Tibial artery (tissue), 4 donors: ENCODE measurements at regions not wholly inside any gene's neighbourhood (a gene's known extent, or its start where the extent isn't known, plus 50 kb on each side); places are given as distances from the start of the nearest gene placed in this dataset.

ENCODE experiments used
- DNase-seq, 2 donors: peaks; one replicate each; pipeline ENCODE4 v3.0.0-alpha.2; 2019
- H3K27ac ChIP-seq, 2 donors: fragments of 200-600 bp; sonication (generic) in 1 of 2; 1 replicate in 1 of 2; 2 replicates in 1 of 2; pipeline ENCODE4 v1.5.1; 2018 to 2019; ENCODE audit warnings: mild to moderate bottlenecking in 1 of 2
- H3K27me3 ChIP-seq, 2 donors: fragments of 200-600 bp; sonication (generic) in 1 of 2; one replicate each; pipeline versions ENCODE4 v1.5.1 to v1.6.0; 2016 to 2019
- H3K36me3 ChIP-seq, 3 donors: fragments of 200-600 bp; sonication (generic) in 2 of 3; one replicate each; pipeline ENCODE4 v1.5.1; 2016 to 2019; ENCODE audit warnings: mild to moderate bottlenecking in 2 of 3
- H3K4me1 ChIP-seq, 4 donors: fragments of 200-600 bp; sonication (generic) in 2 of 4; 1 replicate in 3 of 4; 2 replicates in 1 of 4; pipeline ENCODE4 v1.5.1; 2016 to 2019
- H3K4me3 ChIP-seq, 2 donors: fragments of 200-600 bp; sonication (generic) in 1 of 2; 1 replicate in 1 of 2; 2 replicates in 1 of 2; pipeline ENCODE4 v1.5.1; 2018 to 2019; ENCODE audit warnings: mild to moderate bottlenecking in 2 of 2
- H3K9me3 ChIP-seq, 3 donors: fragments of 200-600 bp; sonication (generic) in 1 of 3; one replicate each; pipeline ENCODE4 v1.5.1; 2016 to 2019
- intact Hi-C: fragments of 100-400 bp; cut with DNase I; formaldehyde crosslinking; loops from one replicate; pipeline ENCODE4 v1.15.0; 2023; ENCODE audit warnings: low total_unique reads
- TF ChIP-seq, protein P1 (sequence below), 2 experiments: fragments of 200-600 bp in 1 of 2; fragments of 450-650 bp in 1 of 2; IDR thresholded peaks; one replicate each; pipeline ENCODE4 v1.5.1; 2017 to 2019; ENCODE audit warnings: antibody characterized with exemption in 2 of 2, mild to moderate bottlenecking in 1 of 2, moderate library complexity in 1 of 2

DNA sequence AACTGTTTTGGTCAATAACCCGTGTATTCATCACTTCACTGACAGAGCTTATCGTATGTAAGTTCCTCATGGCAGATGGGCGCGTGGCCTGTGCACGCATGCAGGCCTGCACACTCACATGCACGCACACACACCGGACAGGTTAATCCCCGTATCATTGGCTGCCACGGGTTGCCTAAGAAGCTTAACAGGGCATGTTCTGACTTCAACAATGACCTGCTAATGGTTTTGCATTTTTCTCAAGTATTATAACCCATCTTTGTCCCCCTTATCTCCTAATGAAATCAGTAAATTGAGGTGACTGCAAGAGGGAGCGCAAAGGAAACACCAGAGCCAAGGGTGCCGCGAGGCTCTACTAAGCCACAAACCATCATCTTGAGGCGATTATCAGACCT is 399.0 kb upstream of the ID2 start:
- H3K4me3 ChIP-seq: no peak overlapping the region
- no peaks in the 10 kb centered on the region for H3K9me3 ChIP-seq
- intact Hi-C loops: no loop called here
- no peaks in the 10 kb centered on the region for H3K27me3 ChIP-seq
- H3K4me1 ChIP-seq: peaks cover 4 to 31% (median 6%) of the 10 kb centered on the region in 4 donors
- TF ChIP-seq, protein P1, sequence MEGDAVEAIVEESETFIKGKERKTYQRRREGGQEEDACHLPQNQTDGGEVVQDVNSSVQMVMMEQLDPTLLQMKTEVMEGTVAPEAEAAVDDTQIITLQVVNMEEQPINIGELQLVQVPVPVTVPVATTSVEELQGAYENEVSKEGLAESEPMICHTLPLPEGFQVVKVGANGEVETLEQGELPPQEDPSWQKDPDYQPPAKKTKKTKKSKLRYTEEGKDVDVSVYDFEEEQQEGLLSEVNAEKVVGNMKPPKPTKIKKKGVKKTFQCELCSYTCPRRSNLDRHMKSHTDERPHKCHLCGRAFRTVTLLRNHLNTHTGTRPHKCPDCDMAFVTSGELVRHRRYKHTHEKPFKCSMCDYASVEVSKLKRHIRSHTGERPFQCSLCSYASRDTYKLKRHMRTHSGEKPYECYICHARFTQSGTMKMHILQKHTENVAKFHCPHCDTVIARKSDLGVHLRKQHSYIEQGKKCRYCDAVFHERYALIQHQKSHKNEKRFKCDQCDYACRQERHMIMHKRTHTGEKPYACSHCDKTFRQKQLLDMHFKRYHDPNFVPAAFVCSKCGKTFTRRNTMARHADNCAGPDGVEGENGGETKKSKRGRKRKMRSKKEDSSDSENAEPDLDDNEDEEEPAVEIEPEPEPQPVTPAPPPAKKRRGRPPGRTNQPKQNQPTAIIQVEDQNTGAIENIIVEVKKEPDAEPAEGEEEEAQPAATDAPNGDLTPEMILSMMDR (IDR thresholded peaks at IDR 0.05): no peak
- no peaks in the 10 kb centered on the region for H3K36me3 ChIP-seq
- no peak for DNase-seq
- H3K27ac ChIP-seq: no peak overlapping the region

DNA sequence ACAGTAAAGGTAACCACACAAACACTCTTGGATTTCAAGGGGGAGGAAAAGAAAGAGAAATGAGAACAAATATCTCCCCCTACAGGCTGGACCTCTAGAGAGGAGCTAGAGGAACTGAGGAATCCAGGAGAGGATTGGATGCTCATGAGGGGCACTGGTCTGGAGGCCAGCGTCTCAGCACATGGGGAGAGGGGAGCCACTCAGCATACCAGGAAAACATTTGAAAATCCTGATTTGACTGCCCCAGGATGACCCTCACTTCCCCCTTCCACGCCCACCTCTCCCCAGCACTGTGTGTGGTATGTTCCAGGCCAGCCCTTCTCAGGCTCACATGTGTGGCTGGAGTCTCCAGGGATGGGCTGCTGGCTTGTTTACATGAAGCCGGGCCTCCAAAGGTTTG is 396.8 kb upstream of the ID2 start:
- intact Hi-C loops: no loop called here
- H3K36me3 ChIP-seq: no peaks in the 10 kb centered on the region
- H3K27me3 ChIP-seq: no peaks in the 10 kb centered on the region
- H3K9me3 ChIP-seq: no peaks in the 10 kb centered on the region
- DNase-seq: no peak
- H3K4me1 ChIP-seq: peaks cover 0 to 15% (median 0%) of the 10 kb centered on the region in 4 donors
- TF ChIP-seq, protein P1 (IDR thresholded peaks at IDR 0.05): no peak
- no peak overlapping the region for H3K4me3 ChIP-seq
- H3K27ac ChIP-seq: no peak overlapping the region

DNA sequence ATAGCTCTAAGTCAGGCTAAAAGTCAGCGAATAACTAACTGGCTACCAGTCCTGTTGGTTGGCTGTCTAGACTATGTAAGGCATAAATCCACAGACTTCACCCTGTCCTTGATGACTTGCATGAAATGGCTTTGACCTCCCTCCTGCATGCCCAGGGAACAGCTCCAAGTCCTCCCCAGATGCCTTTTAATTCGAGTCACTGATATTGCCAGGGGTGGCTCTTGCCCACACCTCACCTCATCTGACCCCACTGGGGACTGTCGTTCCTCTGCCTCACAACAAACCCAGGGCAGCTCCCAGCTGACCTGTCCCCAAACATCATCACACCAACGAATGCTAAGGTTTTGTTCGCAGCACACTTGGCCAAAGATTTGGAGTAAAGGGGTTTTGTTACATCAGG is 396.0 kb upstream of the ID2 start:
- Histone ChIP-seq H3K4me3 (no peak overlapping the region), H3K27me3 (no peaks in the 10 kb centered on the region), H3K27ac (no peak overlapping the region), H3K36me3 (no peaks in the 10 kb centered on the region), H3K9me3 (no peaks in the 10 kb centered on the region), H3K4me1 (peaks cover 0 to 14% (median 0%) of the 10 kb centered on the region in 4 donors)
- DNase-seq: no peak
- TF ChIP-seq, protein P1 (IDR thresholded peaks at IDR 0.05): no peak
- intact Hi-C loops: no loop called here

- Histone ChIP-seq H3K4me3 (no peak overlapping the region), H3K27me3 (no peaks in the 10 kb centered on the region), H3K36me3 (no peaks in the 10 kb centered on the region), H3K27ac (no peak overlapping the region), H3K4me1 (peaks cover 0 to 14% (median 0%) of the 10 kb centered on the region in 4 donors), H3K9me3 (no peaks in the 10 kb centered on the region)
- intact Hi-C loops: no loop called here
- TF ChIP-seq, protein P1 (IDR thresholded peaks at IDR 0.05): no peak
- no peak for DNase-seq
Observed at GRCh38 chr2:8288206-8288605, 393.6 kb upstream of the ID2 start.

DNA sequence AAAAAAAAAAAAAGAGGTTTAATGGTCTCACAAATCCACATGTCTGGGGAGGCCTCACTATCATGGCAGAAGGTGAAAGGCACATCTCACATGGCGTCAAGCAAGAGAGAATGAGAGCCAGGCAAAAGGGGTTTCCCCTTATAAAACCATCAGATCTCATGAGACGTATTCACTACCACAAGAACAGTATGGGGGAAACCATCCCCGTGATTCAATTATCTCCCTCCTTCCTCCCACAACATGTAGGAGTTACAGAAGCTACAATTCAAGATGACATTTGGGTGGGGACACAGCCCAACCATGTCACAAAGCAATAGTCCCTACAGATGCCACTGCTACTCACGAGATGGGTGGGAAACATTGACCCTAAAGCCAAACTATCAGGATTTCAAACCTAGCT is 392.7 kb upstream of the ID2 start:
- no peak for DNase-seq
- H3K9me3 ChIP-seq: no peaks in the 10 kb centered on the region
- no peaks in the 10 kb centered on the region for H3K36me3 ChIP-seq
- no peaks in the 10 kb centered on the region for H3K27me3 ChIP-seq
- H3K4me3 ChIP-seq: no peak overlapping the region
- TF ChIP-seq, protein P1 (IDR thresholded peaks at IDR 0.05): no peak
- no peak overlapping the region for H3K27ac ChIP-seq
- peaks cover 0 to 14% (median 0%) of the 10 kb centered on the region in 4 donors for H3K4me1 ChIP-seq
- intact Hi-C loops: no loop called here

- H3K9me3 ChIP-seq: no peaks in the 10 kb centered on the region
- H3K4me3 ChIP-seq: no peak overlapping the region
- no peak for DNase-seq
- peaks cover 0 to 5% (median 0%) of the 10 kb centered on the region in 4 donors for H3K4me1 ChIP-seq
- H3K36me3 ChIP-seq: no peaks in the 10 kb centered on the region
- intact Hi-C loops: no loop called here
- H3K27me3 ChIP-seq: no peaks in the 10 kb centered on the region
- TF ChIP-seq, protein P1 (IDR thresholded peaks at IDR 0.05): no peak
- H3K27ac ChIP-seq: no peak overlapping the region
Observed at GRCh38 chr2:8290771-8291352, 391.0 kb upstream of the ID2 start.
